Neural crest cell (in vitro differentiated cells): ENCODE measurements at regions not wholly inside any gene's neighbourhood (a gene's known extent, or its start where the extent isn't known, plus 50 kb on each side); places are given as distances from the start of the nearest gene placed in this dataset.

Experiments used
- DNase-seq: peaks from one replicate; pipeline ENCODE4 v3.0.0; 2021; ENCODE audit warnings: low read depth, mixed read lengths, low spot score
- H3K27ac Mint-ChIP-seq: one replicate; pipeline ENCODE4 v1.8.0; 2021; ENCODE audit warnings: mild to moderate bottlenecking, mixed read lengths; ENCODE audit not compliant: unreplicated experiment
- H3K27me3 Mint-ChIP-seq: 2 replicates; pipeline ENCODE4 v1.8.0; 2021; ENCODE audit warnings: low read depth, mild to moderate bottlenecking, mixed read lengths
- H3K36me3 Mint-ChIP-seq: 2 replicates; pipeline ENCODE4 v1.8.0; 2021; ENCODE audit warnings: low read depth, mild to moderate bottlenecking, mixed read lengths
- H3K4me1 Mint-ChIP-seq: 2 replicates; pipeline ENCODE4 v1.8.0; 2021; ENCODE audit warnings: mixed read lengths
- H3K4me3 Mint-ChIP-seq: one replicate; pipeline ENCODE4 v1.8.0; 2021; ENCODE audit warnings: mild to moderate bottlenecking, mixed read lengths
- H3K9me3 Mint-ChIP-seq: 2 replicates; pipeline ENCODE4 v1.8.0; 2021; ENCODE audit warnings: mixed read lengths
- TF ChIP-seq, protein P1 (sequence below): fragments of 200-600 bp; sonication (generic); conservative IDR thresholded peaks from 2 replicates; pipeline ENCODE4 v1.5.0; 2021; ENCODE audit warnings: antibody characterized with exemption, mild to moderate bottlenecking

DNA sequence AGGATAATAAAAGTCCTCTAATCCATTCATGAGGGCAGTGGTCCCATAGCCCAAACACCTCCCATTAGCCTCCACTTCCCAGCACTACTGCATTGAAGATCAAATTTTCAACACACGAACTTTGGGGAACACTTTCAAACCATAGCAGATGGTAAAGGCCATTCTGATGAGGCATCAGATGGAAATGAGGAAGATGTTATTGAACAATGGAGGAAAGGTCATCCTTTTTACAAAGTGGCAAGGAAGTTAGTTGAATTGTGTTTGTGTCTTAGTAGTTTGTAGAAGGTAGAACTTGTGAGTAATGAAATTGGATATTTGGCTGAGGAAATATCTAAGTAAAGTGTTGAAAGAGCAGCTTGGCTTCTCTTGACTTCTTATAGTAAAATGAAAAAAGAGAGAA is 93.3 kb upstream of the NLRP1 start:
- no peaks in the 10 kb centered on the region for H3K36me3 Mint-ChIP-seq
- H3K27ac Mint-ChIP-seq, result no peak overlapping the region
- TF ChIP-seq, protein P1, sequence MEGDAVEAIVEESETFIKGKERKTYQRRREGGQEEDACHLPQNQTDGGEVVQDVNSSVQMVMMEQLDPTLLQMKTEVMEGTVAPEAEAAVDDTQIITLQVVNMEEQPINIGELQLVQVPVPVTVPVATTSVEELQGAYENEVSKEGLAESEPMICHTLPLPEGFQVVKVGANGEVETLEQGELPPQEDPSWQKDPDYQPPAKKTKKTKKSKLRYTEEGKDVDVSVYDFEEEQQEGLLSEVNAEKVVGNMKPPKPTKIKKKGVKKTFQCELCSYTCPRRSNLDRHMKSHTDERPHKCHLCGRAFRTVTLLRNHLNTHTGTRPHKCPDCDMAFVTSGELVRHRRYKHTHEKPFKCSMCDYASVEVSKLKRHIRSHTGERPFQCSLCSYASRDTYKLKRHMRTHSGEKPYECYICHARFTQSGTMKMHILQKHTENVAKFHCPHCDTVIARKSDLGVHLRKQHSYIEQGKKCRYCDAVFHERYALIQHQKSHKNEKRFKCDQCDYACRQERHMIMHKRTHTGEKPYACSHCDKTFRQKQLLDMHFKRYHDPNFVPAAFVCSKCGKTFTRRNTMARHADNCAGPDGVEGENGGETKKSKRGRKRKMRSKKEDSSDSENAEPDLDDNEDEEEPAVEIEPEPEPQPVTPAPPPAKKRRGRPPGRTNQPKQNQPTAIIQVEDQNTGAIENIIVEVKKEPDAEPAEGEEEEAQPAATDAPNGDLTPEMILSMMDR, result no peak
- H3K4me3 Mint-ChIP-seq, result no peak overlapping the region
- H3K4me1 Mint-ChIP-seq, result peaks cover 7% of the 10 kb centered on the region
- peaks cover 22% of the 10 kb centered on the region for H3K27me3 Mint-ChIP-seq
- H3K9me3 Mint-ChIP-seq, result no peaks in the 10 kb centered on the region
- DNase-seq, result no peak

DNA sequence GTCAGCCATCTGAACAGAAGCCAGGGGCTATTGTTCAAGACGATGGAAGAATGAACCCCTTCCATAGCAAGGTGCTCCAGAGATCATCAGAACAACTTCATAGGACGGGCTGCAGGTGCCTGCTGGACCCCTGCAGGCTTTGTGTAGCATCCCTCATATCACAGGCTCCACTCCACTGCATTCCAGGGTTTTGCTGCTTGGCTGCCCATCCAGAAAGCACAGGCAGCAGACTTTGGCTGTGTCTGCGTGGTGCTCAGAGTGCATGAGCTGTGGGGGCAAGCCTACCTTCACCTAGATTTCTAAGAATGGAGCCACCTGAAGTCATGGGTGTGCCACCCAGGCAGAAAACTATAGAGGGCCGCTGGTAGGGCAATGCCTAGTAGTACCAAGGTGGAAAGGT is 93.9 kb upstream of the NLRP1 start:
- no peak overlapping the region for H3K4me3 Mint-ChIP-seq
- H3K36me3 Mint-ChIP-seq, result no peaks in the 10 kb centered on the region
- H3K4me1 Mint-ChIP-seq, result peaks cover 7% of the 10 kb centered on the region
- H3K27ac Mint-ChIP-seq, result no peak overlapping the region
- TF ChIP-seq, protein P1, result no peak
- peaks cover 22% of the 10 kb centered on the region for H3K27me3 Mint-ChIP-seq
- no peak for DNase-seq
- H3K9me3 Mint-ChIP-seq, result no peaks in the 10 kb centered on the region

DNA sequence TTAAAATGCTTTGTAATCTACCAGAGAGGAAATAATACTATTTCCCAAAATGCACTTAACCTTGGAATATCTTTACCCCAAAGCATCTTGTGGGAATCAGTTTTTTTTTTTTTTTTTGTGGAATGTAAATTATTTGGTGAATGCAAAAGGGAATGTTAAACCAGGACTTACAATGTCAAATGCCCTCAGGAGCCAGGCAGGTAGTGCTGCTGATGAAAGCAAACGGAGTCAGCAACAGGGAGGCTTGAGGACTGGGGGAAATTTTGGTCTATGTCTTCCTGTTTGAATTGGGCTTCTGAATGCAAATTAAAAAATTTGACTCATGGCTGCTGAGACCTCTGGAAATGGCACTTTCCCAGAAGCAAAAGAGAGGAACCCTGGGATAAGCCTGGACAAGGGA is 96.5 kb upstream of the NLRP1 start:
- Mint-ChIP-seq H3K36me3 (no peaks in the 10 kb centered on the region), H3K9me3 (no peaks in the 10 kb centered on the region), H3K4me1 (peaks cover 3% of the 10 kb centered on the region), H3K27me3 (peaks cover 22% of the 10 kb centered on the region), H3K4me3 (no peak overlapping the region), H3K27ac (no peak overlapping the region)
- TF ChIP-seq, protein P1, result no peak
- DNase-seq, result no peak

DNA sequence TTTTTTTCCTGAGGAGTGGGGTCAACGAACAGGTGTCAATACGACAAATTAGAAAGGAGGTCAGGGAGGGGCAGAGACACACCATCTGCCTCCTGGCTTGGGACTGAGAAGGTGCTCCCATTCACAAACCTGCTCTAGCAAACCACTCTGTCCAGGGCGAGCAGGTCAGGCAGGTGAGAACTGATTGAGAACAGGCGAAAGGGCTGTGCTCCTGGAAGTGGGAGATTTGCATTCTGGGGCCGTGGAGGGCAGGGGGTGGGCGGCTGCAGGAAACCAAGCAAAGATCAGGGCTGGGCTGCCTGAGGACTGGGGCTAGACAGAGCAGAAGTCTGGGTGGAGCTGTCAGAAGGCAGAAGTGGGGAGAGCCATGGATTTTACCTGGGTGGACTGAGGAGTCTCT is 98.9 kb upstream of the NLRP1 start:
- Mint-ChIP-seq H3K4me1 (peaks cover 4% of the 10 kb centered on the region), H3K36me3 (no peaks in the 10 kb centered on the region), H3K4me3 (no peak overlapping the region), H3K27me3 (peaks cover 15% of the 10 kb centered on the region), H3K9me3 (peaks cover under 1% of the 10 kb centered on the region), H3K27ac (no peak overlapping the region)
- TF ChIP-seq, protein P1, result no peak
- DNase-seq, result no peak

DNA sequence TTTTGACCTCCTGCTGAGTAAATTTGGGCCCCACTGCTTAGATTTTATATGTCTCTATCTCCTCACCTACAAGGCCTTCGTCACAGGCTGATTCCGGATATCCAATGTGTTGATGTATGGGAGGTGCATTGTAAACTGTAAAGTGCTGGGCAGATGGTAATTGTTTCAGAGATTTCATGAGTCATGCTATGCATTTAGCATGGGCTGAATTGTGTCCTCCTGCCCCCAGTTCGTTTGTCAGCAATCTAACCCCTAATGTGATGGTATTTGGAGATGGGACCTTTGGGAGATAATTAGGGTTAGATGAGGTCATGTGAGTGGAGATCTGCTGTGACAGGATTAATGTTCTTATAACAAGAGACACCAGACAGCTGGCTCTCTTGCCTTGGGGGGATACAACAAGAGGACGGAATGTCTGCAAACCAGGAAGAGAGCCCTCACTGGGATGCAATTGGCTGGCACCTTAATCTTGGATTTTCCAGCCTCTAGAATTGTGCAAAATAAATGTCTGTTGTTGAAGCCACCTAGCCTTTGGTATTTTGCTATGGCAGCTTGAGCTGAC is 101.8 kb upstream of the NLRP1 start:
- no peaks in the 10 kb centered on the region for H3K36me3 Mint-ChIP-seq
- no peak for DNase-seq
- TF ChIP-seq, protein P1, result no peak
- H3K4me3 Mint-ChIP-seq, result no peak overlapping the region
- no peak overlapping the region for H3K27ac Mint-ChIP-seq
- peaks cover 5% of the 10 kb centered on the region for H3K9me3 Mint-ChIP-seq
- peaks cover 6% of the 10 kb centered on the region for H3K27me3 Mint-ChIP-seq
- H3K4me1 Mint-ChIP-seq, result peaks cover 4% of the 10 kb centered on the region
